Erythroblast (primary cell): ENCODE measurements at regions not wholly inside any gene's neighbourhood (a gene's known extent, or its start where the extent isn't known, plus 50 kb on each side); places are given as distances from the start of the nearest gene placed in this dataset.

Experiments used
- GATA1 ChIP-seq: IDR thresholded peaks from 2 replicates; pipeline ENCODE4 v1.6.1; 2011; ENCODE audit warnings: low read depth, mild to moderate bottlenecking, control low read depth, low read length, moderate library complexity
- POLR2A ChIP-seq: IDR thresholded peaks from 2 replicates; pipeline ENCODE4 v1.6.1; 2011; ENCODE audit warnings: mild to moderate bottlenecking, low read length

DNA sequence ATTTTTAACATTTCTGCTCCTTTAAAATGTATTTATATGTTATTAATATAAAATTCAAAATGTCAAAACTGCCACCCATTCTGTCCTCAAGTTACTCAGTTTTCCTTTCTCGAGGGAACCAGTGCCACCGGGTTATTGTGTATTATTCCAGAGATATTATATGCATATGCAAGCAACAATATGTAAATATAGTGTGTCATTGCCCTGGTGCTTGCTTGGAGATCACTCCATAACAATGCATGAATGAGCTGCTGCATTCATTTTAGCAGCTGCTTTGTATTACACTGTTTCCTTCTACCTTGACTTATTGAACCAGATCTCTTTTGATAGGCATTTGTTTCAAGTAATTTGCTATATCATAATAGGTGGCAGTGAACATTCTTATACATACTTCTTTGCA is 509.1 kb downstream of the MCTP2 start:
- no peak for TF ChIP-seq POLR2A
- no peak for TF ChIP-seq GATA1
